ENCODE measurements at regions not wholly inside any gene's neighbourhood (a gene's known extent, or its start where the extent isn't known, plus 50 kb on each side); places are given as distances from the start of the nearest gene placed in this dataset.
"Not testable (repeated sequence)": the region's sequence is repeated elsewhere in the genome, so short reads cannot be mapped to it uniquely, and the experiment has no call there.

GRCh38 chr1:114034567-114035303 lies 55.5 kb downstream of the OLFML3 start:
- Histone ChIP-seq H3K27me3 (ENCODE audit: insufficient read depth, poor library complexity, severe bottlenecking) (no peaks in the 10 kb centered on the region), H3K27ac (replicated peaks) (no peak overlapping the region), H3K4me3 (replicated peaks; ENCODE audit: insufficient read depth, low read length) (no peak overlapping the region)
- no peak for DNase-seq (ENCODE audit: low read depth in 1 of 2, low spot score in 1 of 2)
- no peak for TF ChIP-seq SPI1 (IDR thresholded peaks at IDR 0.05; ENCODE audit: borderline replicate concordance, low read depth)
- TF ChIP-seq, protein P1, sequence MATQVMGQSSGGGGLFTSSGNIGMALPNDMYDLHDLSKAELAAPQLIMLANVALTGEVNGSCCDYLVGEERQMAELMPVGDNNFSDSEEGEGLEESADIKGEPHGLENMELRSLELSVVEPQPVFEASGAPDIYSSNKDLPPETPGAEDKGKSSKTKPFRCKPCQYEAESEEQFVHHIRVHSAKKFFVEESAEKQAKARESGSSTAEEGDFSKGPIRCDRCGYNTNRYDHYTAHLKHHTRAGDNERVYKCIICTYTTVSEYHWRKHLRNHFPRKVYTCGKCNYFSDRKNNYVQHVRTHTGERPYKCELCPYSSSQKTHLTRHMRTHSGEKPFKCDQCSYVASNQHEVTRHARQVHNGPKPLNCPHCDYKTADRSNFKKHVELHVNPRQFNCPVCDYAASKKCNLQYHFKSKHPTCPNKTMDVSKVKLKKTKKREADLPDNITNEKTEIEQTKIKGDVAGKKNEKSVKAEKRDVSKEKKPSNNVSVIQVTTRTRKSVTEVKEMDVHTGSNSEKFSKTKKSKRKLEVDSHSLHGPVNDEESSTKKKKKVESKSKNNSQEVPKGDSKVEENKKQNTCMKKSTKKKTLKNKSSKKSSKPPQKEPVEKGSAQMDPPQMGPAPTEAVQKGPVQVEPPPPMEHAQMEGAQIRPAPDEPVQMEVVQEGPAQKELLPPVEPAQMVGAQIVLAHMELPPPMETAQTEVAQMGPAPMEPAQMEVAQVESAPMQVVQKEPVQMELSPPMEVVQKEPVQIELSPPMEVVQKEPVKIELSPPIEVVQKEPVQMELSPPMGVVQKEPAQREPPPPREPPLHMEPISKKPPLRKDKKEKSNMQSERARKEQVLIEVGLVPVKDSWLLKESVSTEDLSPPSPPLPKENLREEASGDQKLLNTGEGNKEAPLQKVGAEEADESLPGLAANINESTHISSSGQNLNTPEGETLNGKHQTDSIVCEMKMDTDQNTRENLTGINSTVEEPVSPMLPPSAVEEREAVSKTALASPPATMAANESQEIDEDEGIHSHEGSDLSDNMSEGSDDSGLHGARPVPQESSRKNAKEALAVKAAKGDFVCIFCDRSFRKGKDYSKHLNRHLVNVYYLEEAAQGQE (IDR thresholded peaks at IDR 0.05; ENCODE audit: insufficient replicate concordance, low read depth), result no peak
- TF ChIP-seq, protein P2, sequence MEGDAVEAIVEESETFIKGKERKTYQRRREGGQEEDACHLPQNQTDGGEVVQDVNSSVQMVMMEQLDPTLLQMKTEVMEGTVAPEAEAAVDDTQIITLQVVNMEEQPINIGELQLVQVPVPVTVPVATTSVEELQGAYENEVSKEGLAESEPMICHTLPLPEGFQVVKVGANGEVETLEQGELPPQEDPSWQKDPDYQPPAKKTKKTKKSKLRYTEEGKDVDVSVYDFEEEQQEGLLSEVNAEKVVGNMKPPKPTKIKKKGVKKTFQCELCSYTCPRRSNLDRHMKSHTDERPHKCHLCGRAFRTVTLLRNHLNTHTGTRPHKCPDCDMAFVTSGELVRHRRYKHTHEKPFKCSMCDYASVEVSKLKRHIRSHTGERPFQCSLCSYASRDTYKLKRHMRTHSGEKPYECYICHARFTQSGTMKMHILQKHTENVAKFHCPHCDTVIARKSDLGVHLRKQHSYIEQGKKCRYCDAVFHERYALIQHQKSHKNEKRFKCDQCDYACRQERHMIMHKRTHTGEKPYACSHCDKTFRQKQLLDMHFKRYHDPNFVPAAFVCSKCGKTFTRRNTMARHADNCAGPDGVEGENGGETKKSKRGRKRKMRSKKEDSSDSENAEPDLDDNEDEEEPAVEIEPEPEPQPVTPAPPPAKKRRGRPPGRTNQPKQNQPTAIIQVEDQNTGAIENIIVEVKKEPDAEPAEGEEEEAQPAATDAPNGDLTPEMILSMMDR (IDR thresholded peaks at IDR 0.05; ENCODE audit: insufficient read depth, low read length), result no peak
- no peak for TF ChIP-seq POLR2AphosphoS5 (IDR thresholded peaks at IDR 0.05; ENCODE audit: low read depth)
- no peak for TF ChIP-seq GABPA (IDR thresholded peaks at IDR 0.05; ENCODE audit: low read depth)

DNA sequence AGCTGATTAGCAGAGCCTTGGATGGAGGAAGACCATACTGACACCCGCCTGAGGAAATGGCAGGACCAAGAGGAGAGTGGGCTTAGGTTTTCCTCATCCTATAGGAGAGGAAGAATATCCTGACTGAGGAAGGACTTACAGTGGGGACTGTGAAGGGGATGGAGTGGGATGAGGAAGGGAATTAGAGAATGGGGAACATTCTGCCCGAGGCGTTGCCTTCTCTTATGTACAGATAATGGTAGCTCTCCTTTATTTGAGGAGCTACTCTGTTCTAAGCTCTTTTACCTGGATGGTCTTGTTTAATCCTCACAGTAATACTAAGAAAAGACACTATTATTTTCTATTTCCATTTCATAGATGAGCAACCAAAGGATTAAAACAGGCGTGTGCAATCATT lies 56.0 kb downstream of the OLFML3 start:
- no peak overlapping the region for H3K27ac ChIP-seq (replicated peaks)
- TF ChIP-seq SPI1 (IDR thresholded peaks at IDR 0.05; ENCODE audit: borderline replicate concordance, low read depth) (no peak), GABPA (IDR thresholded peaks at IDR 0.05; ENCODE audit: low read depth) (no peak)
- TF ChIP-seq, protein P2 (IDR thresholded peaks at IDR 0.05; ENCODE audit: insufficient read depth, low read length), result no peak
- TF ChIP-seq, protein P1 (IDR thresholded peaks at IDR 0.05; ENCODE audit: insufficient replicate concordance, low read depth), result no peak
- no peak for DNase-seq (ENCODE audit: low read depth in 1 of 2, low spot score in 1 of 2)
- H3K27me3 ChIP-seq (ENCODE audit: insufficient read depth, poor library complexity, severe bottlenecking), result no peaks in the 10 kb centered on the region
- H3K4me3 ChIP-seq (replicated peaks; ENCODE audit: insufficient read depth, low read length), result no peak overlapping the region

- not testable (repeated sequence) for H3K4me3 ChIP-seq (replicated peaks; ENCODE audit: insufficient read depth, low read length); H3K27me3 ChIP-seq (ENCODE audit: insufficient read depth, poor library complexity, severe bottlenecking); H3K27ac ChIP-seq (replicated peaks); DNase-seq (ENCODE audit: low read depth in 1 of 2, low spot score in 1 of 2)
Measured at GRCh38 chr1:114036841-114037630, 57.8 kb downstream of the OLFML3 start.

DNA sequence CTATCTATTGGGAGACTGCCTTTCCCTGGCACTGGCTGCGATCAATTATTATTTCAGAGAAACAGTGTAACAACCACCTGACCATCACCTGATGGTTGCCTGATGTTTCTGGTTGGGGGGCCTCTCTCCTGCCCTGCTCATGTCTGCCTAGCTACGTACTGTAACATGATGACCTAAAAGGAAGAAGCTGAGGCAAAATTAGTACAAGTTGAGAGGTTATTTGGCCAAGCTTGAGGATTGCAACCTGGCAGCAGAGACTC lies 58.3 kb downstream of the OLFML3 start:
- no peak overlapping the region for H3K4me3 ChIP-seq (replicated peaks; ENCODE audit: insufficient read depth, low read length)
- no peaks in the 10 kb centered on the region for H3K27me3 ChIP-seq (ENCODE audit: insufficient read depth, poor library complexity, severe bottlenecking)

More for the DNA sequence above, 58.3 kb downstream of the OLFML3 start:
- DNase-seq (ENCODE audit: low read depth in 1 of 2, low spot score in 1 of 2), result no peak
- H3K27ac ChIP-seq (replicated peaks), result no peak overlapping the region
- TF ChIP-seq, protein P2 (IDR thresholded peaks at IDR 0.05; ENCODE audit: insufficient read depth, low read length), result no peak
- TF ChIP-seq GABPA (IDR thresholded peaks at IDR 0.05; ENCODE audit: low read depth) (no peak), POLR2AphosphoS5 (IDR thresholded peaks at IDR 0.05; ENCODE audit: low read depth) (no peak), SPI1 (IDR thresholded peaks at IDR 0.05; ENCODE audit: borderline replicate concordance, low read depth) (no peak)
- TF ChIP-seq, protein P1 (IDR thresholded peaks at IDR 0.05; ENCODE audit: insufficient replicate concordance, low read depth), result no peak

Data from HL-60 (cell line).